ENCODE measurements at regions not wholly inside any gene's neighbourhood (a gene's known extent, or its start where the extent isn't known, plus 50 kb on each side); places are given as distances from the start of the nearest gene placed in this dataset.

DNA sequence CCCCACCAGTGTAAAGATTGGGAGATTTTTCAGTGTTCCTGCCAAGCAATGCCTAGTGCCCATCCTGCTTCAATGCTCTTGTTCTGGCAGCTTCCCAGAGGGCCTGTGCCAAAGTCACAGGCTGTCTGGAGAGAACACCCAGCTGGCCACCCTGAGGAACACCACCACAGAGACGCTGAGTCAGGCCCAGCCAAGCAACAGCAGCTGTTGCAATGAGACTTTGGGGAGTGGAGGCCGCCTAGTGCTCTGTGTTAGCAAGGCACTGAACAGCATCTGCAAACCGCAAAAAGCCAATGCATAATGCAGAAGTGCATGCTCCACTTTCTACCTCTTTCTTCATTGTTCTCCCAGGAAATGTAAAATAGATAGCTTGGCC is 168.1 kb downstream of the NXPE2 start:
- TF ChIP-seq, protein P1, sequence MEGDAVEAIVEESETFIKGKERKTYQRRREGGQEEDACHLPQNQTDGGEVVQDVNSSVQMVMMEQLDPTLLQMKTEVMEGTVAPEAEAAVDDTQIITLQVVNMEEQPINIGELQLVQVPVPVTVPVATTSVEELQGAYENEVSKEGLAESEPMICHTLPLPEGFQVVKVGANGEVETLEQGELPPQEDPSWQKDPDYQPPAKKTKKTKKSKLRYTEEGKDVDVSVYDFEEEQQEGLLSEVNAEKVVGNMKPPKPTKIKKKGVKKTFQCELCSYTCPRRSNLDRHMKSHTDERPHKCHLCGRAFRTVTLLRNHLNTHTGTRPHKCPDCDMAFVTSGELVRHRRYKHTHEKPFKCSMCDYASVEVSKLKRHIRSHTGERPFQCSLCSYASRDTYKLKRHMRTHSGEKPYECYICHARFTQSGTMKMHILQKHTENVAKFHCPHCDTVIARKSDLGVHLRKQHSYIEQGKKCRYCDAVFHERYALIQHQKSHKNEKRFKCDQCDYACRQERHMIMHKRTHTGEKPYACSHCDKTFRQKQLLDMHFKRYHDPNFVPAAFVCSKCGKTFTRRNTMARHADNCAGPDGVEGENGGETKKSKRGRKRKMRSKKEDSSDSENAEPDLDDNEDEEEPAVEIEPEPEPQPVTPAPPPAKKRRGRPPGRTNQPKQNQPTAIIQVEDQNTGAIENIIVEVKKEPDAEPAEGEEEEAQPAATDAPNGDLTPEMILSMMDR (IDR thresholded peaks at IDR 0.05): no peak
- TF ChIP-seq POLR2A (IDR thresholded peaks at IDR 0.05): no peak

Measured in testis (tissue), 2 donors.